GM23338 (cell line): ENCODE measurements at regions not wholly inside any gene's neighbourhood (a gene's known extent, or its start where the extent isn't known, plus 50 kb on each side); places are given as distances from the start of the nearest gene placed in this dataset.

Experiments
- POLR2AphosphoS5 ChIP-seq: IDR thresholded peaks from 2 replicates; pipeline ENCODE4 v1.6.1; 2016; ENCODE audit warnings: antibody characterized with exemption, low read depth
- TF ChIP-seq, protein P1 (sequence below): IDR thresholded peaks from one replicate; pipeline ENCODE4 v1.6.1; 2018; ENCODE audit warnings: antibody characterized with exemption; ENCODE audit not compliant: unreplicated experiment

DNA sequence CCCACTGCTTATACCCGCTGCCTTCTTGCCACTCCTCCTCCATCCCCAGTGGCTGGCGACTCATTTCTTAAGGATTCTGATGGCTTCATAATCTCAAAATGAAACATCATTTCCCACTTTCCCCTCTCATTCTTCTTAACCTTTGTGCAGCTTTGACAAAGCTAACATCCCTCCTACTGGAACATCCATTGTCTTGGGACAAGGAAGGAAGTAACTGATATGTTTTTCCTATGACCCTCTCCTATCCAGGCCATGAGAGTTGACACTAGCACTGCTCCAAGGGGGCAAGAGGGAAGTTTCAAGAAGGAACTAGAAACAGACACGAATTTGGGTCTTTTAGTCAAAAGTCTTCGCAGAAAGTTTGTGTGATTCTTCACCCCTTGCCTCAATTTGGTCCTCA lies 71.7 kb upstream of the SNX2 start:
- TF ChIP-seq, protein P1, sequence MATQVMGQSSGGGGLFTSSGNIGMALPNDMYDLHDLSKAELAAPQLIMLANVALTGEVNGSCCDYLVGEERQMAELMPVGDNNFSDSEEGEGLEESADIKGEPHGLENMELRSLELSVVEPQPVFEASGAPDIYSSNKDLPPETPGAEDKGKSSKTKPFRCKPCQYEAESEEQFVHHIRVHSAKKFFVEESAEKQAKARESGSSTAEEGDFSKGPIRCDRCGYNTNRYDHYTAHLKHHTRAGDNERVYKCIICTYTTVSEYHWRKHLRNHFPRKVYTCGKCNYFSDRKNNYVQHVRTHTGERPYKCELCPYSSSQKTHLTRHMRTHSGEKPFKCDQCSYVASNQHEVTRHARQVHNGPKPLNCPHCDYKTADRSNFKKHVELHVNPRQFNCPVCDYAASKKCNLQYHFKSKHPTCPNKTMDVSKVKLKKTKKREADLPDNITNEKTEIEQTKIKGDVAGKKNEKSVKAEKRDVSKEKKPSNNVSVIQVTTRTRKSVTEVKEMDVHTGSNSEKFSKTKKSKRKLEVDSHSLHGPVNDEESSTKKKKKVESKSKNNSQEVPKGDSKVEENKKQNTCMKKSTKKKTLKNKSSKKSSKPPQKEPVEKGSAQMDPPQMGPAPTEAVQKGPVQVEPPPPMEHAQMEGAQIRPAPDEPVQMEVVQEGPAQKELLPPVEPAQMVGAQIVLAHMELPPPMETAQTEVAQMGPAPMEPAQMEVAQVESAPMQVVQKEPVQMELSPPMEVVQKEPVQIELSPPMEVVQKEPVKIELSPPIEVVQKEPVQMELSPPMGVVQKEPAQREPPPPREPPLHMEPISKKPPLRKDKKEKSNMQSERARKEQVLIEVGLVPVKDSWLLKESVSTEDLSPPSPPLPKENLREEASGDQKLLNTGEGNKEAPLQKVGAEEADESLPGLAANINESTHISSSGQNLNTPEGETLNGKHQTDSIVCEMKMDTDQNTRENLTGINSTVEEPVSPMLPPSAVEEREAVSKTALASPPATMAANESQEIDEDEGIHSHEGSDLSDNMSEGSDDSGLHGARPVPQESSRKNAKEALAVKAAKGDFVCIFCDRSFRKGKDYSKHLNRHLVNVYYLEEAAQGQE: no peak
- no peak for TF ChIP-seq POLR2AphosphoS5
